Stimulated activated CD4-positive, alpha-beta T cell treated with anti-CD3 and anti-CD28 coated beads, TNF-alpha, amount 100 ng/mL, for 24 hours (primary cell): ENCODE measurements at regions not wholly inside any gene's neighbourhood (a gene's known extent, or its start where the extent isn't known, plus 50 kb on each side); places are given as distances from the start of the nearest gene placed in this dataset.

Experiments
- DNase-seq, 3 experiments: peaks; one replicate each; pipeline ENCODE4 v3.0.0-alpha.2; 2020; ENCODE audit warnings: low read depth in 3 of 3

- DNase-seq: no peak
Measured at GRCh38 chr5:159855476-159856191, 60.6 kb upstream of the ADRA1B start.

- DNase-seq: no peak
Measured at GRCh38 chr5:159858871-159859270, 57.4 kb upstream of the ADRA1B start.

- no peak for DNase-seq
Measured at GRCh38 chr5:159861086-159861485, 55.2 kb upstream of the ADRA1B start.

- no peak for DNase-seq
Measured at GRCh38 chr5:159864885-159865691, 51.2 kb upstream of the ADRA1B start.

- DNase-seq: no peak
Measured at GRCh38 chr5:159866093-159866492, 50.2 kb upstream of the ADRA1B start.
